GM12878 (cell line): ENCODE measurements at regions not wholly inside any gene's neighbourhood (a gene's known extent, or its start where the extent isn't known, plus 50 kb on each side); places are given as distances from the start of the nearest gene placed in this dataset.

Experiments used
- CEBPZ ChIP-seq: fragments of 150-350 bp; IDR thresholded peaks from 2 replicates; pipeline ENCODE4 v1.6.1; 2016; ENCODE audit warnings: low read depth, low read length
- FOXM1 ChIP-seq: IDR thresholded peaks from 2 replicates; pipeline ENCODE4 v1.6.1; 2012; ENCODE audit warnings: low read depth, mild to moderate bottlenecking, inconsistent platforms, low read length, moderate library complexity
- NR2C1 ChIP-seq: fragments of 450-650 bp; IDR thresholded peaks from 2 replicates; pipeline ENCODE4 v1.6.1; 2017; ENCODE audit warnings: antibody characterized with exemption, mild to moderate bottlenecking, moderate library complexity
- POLR2A ChIP-seq: IDR thresholded peaks from 2 replicates; pipeline ENCODE4 v1.6.1; 2011; ENCODE audit warnings: low read depth, mild to moderate bottlenecking, low read length
- RAD21 ChIP-seq: IDR thresholded peaks from 2 replicates; pipeline ENCODE4 v1.6.1; 2011; ENCODE audit warnings: mild to moderate bottlenecking, low read depth, low read length, moderate library complexity; ENCODE audit not compliant: insufficient read depth
- ZNF384 ChIP-seq: IDR thresholded peaks from 2 replicates; pipeline ENCODE4 v1.6.1; 2012; ENCODE audit warnings: low read depth, mild to moderate bottlenecking, low read length, improper control_type of control experiment, borderline replicate concordance
- TF ChIP-seq, protein P1 (sequence below), 3 experiments: IDR thresholded peaks in 2 of 3; conservative IDR thresholded peaks in 1 of 3; 2 replicates each; pipeline ENCODE4 v1.5.1; 2011; ENCODE audit warnings: low read depth in 3 of 3, low read length in 3 of 3, mild to moderate bottlenecking in 3 of 3, control low read depth in 2 of 3, moderate library complexity in 2 of 3, inconsistent platforms in 1 of 3, mixed read lengths in 1 of 3; ENCODE audit not compliant: control insufficient read depth in 2 of 3, insufficient read depth in 1 of 3; ENCODE audit errors: extremely low read depth in 1 of 3

DNA sequence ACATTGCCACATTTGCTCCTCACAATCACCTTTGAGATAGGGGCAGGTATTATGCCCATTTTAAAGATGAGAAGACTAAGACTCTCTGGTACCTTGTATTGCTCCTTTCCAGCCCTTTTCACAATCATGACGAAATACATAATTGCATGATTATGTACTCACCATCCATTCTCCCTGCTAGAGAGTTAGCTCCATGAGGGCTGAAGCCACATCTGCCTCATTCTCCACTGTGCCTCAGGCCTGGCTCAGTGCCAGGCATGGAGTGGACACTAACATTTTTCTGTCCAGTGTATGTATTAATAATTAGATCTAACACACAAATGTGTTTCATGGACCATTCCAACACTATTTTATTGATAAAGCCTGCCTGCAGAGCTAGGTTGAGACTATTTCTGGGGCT lies 191.4 kb downstream of the MINAR1 start:
- TF ChIP-seq, protein P1, sequence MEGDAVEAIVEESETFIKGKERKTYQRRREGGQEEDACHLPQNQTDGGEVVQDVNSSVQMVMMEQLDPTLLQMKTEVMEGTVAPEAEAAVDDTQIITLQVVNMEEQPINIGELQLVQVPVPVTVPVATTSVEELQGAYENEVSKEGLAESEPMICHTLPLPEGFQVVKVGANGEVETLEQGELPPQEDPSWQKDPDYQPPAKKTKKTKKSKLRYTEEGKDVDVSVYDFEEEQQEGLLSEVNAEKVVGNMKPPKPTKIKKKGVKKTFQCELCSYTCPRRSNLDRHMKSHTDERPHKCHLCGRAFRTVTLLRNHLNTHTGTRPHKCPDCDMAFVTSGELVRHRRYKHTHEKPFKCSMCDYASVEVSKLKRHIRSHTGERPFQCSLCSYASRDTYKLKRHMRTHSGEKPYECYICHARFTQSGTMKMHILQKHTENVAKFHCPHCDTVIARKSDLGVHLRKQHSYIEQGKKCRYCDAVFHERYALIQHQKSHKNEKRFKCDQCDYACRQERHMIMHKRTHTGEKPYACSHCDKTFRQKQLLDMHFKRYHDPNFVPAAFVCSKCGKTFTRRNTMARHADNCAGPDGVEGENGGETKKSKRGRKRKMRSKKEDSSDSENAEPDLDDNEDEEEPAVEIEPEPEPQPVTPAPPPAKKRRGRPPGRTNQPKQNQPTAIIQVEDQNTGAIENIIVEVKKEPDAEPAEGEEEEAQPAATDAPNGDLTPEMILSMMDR (IDR thresholded peaks at IDR 0.05 in 2 of 3, conservative IDR thresholded peaks at IDR 0.05 in 1 of 3; ENCODE audit: control insufficient read depth in 2 of 3, extremely low read depth in 1 of 3, insufficient read depth in 1 of 3, low read depth in 3 of 3, low read length in 3 of 3) = no peak
- TF ChIP-seq POLR2A (no peak), CEBPZ (no peak), ZNF384 (no peak), FOXM1 (no peak), NR2C1 (no peak), RAD21 (no peak)
